HT-29 (cell line): ENCODE measurements at regions not wholly inside any gene's neighbourhood (a gene's known extent, or its start where the extent isn't known, plus 50 kb on each side); places are given as distances from the start of the nearest gene placed in this dataset.
"Not testable (repeated sequence)": the region's sequence is repeated elsewhere in the genome, so short reads cannot be mapped to it uniquely, and the experiment has no call there.

Experiments
- DNase-seq: peaks from one replicate; pipeline ENCODE4 v3.0.0-alpha.2; 2015; ENCODE audit warnings: low spot score

DNA sequence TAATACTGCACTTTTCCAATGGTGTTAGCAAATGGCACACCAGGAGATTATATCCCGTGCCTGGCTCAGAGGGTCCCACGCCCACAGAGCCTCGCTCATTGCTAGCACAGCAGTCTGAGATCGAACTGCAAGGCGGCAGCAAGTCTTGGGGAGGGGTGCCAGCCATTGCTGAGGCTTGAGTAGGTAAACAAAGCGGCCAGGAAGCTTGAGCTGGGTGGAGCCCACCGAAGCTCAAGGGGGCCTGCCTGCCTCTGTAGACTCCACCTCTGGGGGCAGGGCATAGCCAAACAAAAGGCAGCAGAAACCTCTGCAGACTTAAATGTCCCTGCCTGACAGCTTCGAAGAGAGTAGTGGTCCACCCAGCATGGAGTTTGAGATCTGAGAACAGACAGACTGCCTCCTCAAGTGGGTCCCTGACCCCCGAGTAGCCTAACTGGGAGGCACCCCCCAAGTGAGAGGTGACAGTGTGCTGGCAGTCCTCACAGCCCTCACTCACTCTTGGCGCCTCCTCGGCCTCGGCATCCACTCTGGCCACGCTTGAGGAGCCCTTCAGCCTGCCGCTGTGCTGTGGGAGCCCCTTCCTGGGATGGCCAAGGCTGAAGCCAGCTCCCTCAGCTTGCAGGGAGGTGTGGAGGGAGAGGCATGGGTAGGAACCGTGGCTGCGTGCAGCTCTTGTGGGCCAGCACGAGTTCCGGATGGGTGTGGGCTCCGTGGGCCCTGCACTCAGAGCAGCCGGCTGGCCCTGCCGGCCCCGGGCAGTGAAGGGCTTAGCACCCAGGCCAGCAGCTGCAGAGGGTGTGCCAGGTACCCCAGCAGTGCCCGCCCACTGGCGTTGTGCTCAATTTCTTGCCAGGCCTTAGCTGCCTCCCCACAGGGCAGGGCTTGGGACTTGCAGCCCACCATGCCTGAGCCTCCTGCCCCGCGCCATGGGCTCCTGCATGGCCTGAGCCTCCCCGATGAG is 188.0 kb downstream of the MMUT start:
- not testable (repeated sequence) for DNase-seq

GRCh38 chr6:49269190-49269589 is 193.9 kb downstream of the MMUT start:
- DNase-seq = no peak

DNA sequence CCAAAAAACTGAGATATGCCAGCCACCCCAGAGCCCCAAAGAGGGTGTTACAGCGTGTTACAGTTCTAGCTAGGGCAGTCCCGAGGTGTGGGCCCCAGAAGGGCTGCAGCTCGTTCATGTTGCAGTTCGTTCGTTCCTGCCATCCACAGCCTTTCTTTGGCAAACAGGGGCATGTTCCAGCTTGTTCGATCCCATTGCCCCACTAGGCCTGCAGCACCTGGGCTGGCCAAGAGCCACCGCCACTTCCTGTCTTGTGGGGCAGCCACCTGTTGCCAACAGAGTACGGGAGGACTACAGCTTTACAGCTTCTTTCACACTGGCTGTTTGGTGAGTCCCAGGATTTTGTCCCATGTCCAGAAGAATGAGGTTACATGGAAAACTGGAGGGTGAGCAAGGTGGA is 198.1 kb downstream of the MMUT start:
- no peak for DNase-seq

DNA sequence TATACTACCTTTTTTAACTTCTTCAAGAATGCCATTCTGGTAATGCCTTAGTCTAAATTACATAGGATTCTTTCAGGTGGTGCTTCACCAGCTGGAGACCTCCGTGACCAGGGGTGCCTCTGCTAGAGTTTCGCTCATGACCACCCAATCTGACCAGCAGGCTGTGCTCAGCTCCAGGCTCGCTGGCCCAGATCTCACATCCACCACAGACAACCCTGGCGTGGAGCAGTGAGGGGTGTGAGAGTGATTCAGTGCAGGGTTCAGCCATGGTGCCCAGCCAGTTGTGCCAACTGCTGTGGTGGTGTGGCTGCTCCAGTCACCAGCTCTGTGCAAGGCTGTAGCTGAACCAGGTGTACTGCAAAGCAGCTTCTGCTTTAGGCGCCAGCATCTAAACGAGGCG is 198.6 kb downstream of the MMUT start:
- no peak for DNase-seq

- DNase-seq = no peak
Measured at GRCh38 chr6:49257549-49257948, 205.5 kb downstream of the MMUT start.

GRCh38 chr6:49255335-49255734 is 207.7 kb downstream of the MMUT start:
- no peak for DNase-seq

GRCh38 chr6:49252901-49253300 is 210.2 kb downstream of the MMUT start:
- DNase-seq = no peak

DNA sequence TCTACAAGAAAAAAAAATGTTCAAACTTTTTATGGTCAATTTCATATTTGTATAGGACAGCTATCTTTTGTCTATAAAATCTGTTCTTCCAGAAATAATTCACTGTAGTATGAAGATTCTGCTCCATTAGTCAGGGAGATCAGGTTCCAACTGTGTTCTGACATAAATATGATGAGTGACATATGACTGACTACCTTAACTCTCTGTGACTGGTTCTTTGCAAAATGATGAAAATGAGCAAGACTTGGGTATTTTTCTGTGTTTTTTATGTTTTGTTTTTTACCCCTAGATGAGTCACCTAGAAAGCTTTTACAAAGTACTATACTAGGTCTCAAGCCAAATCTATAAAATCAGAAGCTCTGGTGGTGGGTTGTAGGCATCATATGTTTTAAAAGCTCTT is 229.6 kb downstream of the MMUT start:
- DNase-seq = no peak

GRCh38 chr6:49225471-49225870 is 237.6 kb downstream of the MMUT start:
- no peak for DNase-seq

- no peak for DNase-seq
Measured at GRCh38 chr6:49220293-49220692, 242.8 kb downstream of the MMUT start.

GRCh38 chr6:49205526-49205925 is 257.5 kb downstream of the MMUT start:
- DNase-seq = no peak

GRCh38 chr6:49202924-49203536 is 260.0 kb downstream of the MMUT start:
- no peak for DNase-seq

DNA sequence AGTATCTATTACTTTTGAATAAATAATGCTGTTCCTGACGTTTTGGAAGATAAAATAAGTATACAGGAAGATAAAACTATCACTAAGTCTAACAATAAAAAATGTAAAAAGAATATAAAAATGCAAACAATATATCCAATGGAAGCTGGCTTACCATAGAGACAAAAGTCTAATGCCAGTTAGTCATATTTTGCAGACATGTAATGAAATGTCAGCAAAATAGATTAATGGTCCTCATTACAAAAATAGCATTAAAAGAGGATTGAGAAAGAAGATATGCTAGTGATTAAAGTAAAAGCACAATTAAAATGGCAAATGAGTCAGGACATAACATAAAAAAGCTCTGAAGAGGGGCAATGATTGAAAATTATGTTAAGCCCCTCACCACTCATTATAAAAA is 265.0 kb downstream of the MMUT start:
- no peak for DNase-seq

DNA sequence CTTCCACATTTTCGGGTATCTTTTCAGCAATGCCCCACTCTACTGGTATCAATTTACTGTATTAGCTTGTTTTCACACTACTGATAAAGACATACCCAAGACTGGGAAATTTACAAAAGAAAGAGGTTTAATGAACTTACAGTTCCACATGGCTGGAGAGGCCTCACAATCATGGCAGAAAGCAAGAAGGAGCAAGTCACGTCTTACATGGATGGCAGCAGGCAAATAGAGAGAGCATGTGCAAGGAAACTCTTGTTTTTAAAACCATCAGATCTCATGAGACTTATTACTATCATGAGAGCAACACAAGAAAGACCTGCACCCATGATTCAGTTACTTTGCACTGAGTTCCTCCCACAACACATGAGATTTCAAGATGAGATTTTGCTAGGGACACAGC is 300.7 kb downstream of the MMUT start:
- not testable (repeated sequence) for DNase-seq

- no peak for DNase-seq
Measured at GRCh38 chr6:49155316-49155715, 307.7 kb downstream of the MMUT start.

DNA sequence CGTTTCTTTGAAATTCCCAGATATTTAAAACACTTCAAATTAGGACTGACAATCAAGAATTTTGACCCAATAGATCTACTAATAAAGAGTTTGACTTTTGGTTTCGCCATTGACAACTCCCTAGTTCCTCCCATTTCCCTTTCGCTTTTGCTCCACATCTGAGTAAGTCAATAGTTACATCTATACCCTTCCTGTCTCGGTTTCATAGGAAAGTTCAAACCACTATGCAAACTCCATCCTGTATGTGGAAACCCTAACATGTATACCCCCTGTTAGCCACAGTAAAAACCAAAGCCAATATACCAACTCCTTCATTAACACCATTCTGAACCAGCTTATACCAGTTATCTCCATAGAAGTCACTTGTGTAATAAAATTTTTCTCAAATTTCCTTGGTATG is 311.1 kb downstream of the MMUT start:
- DNase-seq = no peak

GRCh38 chr6:49151461-49151860 is 311.6 kb downstream of the MMUT start:
- no peak for DNase-seq

- no peak for DNase-seq
Measured at GRCh38 chr6:49151033-49151432, 312.0 kb downstream of the MMUT start.

- no peak for DNase-seq
Measured at GRCh38 chr6:49145280-49145679, 317.8 kb downstream of the MMUT start.

DNA sequence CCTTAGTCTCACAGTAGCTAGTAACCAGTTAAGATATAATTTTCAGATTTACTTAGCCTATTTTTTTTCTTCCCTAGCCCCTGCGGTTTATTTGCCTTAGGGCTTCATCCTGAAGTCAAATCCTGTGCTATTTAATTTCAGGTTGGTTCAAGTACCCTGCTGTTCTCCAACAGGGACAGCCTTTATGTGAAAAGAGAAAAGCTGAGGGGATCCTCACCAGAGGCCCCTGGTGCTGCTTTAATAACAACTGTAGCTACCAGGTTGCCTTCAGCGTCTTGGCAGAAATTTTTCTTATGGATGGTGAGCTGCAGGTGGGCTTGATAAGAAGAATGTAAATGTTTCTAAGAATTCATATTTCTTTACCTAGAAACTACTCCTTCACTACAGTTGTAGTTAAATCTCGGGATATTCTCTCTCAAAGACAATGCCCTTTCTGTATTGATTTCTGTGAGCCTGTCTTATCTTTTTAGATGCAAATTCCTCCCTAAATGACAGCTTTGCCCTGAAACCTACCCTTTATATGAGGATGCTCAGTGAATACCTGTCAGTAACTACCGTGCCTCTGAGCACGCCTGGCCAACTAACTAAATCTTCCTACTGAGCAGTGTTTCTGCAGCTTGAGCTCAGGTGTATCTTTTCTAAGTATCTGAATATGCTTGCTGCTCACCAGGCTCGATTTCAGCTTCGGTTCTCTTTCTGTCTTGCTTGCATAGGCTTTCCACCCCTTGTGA is 320.5 kb downstream of the MMUT start:
- DNase-seq = no peak

DNA sequence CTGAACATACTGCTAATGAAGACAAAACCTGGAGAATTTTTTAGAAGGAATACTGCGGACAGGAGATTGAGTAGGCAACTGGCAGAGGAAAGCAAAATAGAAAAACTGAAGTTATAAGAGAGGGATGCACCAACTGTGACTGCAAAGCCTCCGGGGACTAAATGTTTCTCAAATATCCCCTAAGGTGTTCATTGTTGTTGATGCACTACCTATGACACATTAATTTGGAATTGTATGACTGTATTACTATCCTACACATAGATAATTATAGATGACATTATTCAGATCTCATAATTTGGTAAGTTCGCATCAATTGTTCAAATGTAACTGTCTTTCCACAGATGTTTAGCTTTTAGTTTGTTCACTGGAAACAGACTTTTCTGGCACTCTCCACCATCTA is 341.1 kb downstream of the MMUT start:
- DNase-seq = no peak

- DNase-seq = no peak
Measured at GRCh38 chr6:49118478-49118877, 344.6 kb downstream of the MMUT start.
